Stimulated activated CD4-positive, alpha-beta T cell treated with anti-CD3 and anti-CD28 coated beads, Interleukin-4, amount 100 ng/mL, for 4 hours (primary cell): ENCODE measurements at regions not wholly inside any gene's neighbourhood (a gene's known extent, or its start where the extent isn't known, plus 50 kb on each side); places are given as distances from the start of the nearest gene placed in this dataset.

Experiments
- DNase-seq, 2 experiments: peaks; one replicate each; pipeline ENCODE4 v3.0.0-alpha.2; 2020

DNA sequence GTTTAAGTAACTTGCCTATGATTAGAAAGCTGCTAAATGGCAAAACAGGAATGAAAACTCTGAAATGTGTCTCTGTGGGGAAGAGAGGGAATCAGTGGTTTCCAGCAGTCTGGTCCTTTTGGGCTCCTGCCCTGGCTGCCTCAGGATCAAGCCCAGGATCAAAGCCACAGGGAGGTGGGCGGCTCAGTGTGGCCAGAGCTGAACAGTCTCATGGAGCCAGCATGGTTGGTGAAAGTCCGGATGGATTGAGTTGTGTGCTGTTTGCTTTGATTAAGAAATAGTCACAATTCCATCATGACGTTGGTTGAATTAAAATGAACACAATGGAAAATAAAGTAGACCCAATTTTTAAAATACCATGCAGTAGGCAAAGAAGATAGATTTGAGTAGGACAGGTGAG, 344.2 kb downstream of the LPIN1 start:
- no peak for DNase-seq

DNA sequence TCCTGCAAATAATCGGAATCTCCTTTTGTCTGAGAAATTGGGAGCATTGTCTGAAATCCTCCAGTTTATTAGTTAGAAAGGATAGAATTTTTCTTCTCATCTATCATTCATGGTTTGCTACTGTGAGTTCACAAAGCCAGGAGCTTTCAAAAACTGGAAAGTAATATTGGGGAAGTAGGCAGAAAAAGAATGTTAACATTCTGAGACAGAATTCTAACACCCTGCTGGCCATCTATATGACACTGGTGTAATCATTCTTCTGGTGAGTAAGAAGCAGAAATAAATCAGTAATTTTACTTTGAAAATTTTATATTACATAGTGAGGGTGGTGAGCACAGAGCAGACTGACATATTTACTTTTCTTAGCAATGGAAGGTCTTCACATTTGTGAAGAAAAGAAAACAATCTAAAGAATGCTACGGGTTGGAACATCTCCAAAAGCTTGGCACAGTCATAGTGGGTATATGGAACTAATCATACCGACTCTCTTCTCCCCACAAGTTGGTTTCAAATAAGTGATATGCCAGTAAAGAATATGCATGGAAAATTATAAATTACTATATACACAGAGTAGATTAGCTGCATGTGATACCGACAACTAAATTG, 344.9 kb downstream of the LPIN1 start:
- DNase-seq, result no peak

DNA sequence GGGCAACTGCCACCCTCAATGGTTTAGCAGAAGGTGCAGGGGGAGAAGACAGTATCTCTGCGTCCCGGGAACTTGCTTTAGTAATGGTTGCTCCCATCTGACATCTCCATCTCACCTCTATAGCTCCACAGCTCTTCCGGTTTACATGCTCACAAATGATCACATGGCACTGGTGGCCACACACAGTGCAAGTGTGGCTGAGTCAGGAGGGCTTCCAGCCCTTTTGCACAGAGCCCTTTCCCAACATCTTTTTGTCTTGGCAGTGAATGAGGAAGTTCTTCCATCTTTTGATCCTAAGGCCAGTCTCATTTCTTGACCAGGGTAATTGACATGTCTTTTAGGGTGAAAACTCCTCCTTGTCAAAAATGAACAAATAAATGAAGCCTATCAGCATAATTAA, 347.7 kb downstream of the LPIN1 start:
- no peak for DNase-seq

- DNase-seq, result no peak
These were observed 349.8 kb downstream of the LPIN1 start for GRCh38 chr2:12096051-12096787.

- no peak for DNase-seq
These were observed 350.5 kb downstream of the LPIN1 start for GRCh38 chr2:12096788-12097449.

DNA sequence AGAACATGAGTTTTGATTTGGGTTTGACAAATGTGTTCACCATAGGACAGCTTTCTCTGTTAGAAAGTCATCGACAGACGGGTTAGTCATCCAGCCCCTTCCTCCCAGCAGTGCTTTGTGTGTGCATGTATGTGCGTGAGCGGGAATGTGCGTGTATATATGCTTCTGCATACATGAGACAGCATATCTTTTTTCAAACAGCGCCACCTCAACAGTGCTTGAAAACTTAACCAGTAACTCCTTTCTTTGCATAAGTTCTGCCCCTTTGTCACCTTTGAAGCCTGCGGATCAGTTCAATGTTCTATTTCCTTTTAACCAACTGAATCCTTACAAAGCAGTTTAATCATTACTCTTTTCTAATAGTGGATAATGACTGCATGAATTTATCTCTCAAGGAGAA, 351.4 kb downstream of the LPIN1 start:
- no peak for DNase-seq

- DNase-seq, result no peak
These were observed 352.9 kb downstream of the LPIN1 start for GRCh38 chr2:12099374-12099773.

GRCh38 chr2:12102679-12103078, 356.2 kb downstream of the LPIN1 start:
- DNase-seq, result no peak

DNA sequence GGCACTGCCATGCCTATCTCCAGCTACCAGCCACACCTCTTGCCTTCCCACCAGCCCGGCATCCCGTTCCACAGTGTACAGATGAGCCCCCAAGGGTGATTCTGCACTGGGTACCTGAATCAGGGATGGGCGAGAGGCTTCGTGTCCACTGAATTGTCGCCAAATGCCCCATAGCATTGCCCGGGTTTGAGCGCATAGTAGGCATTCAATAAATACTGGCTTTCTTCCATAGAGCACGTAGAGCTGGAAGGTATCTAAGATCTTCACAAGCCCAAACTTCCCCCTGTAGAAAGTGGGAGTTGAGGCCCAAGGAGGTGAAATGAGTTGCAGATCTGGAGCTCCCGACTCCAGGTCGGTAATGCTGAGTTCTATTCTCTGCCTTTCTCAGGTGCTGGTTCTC, 358.7 kb downstream of the LPIN1 start:
- no peak for DNase-seq

DNA sequence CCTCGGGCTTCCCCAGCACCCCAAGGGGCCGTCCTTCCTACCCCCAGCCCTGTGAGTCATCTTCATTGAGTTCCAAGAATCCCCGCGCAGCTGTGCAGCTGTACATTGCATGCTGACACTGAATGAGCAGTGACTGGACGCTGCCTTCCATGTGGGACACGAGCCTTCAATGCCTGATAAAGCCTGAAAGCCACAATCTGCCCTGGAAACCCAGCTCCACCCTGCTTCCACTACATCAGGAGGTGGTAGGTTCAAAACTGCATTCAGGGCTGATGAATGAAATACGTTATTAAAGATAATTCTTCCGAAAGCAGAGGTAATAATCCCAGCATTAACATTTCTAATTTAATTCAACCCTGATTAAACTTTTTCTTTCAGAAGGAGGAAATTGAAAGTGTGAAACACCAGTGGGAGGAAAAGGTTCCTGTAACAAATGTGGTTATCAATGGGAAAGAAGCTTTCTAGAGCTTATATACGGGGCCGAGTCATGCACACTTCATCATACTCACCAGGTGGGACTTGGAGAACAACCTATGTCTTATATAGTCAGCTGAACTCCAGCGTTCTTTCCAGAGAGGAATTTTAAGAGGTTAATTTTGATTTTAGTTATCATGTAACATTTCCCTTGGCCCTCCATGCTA, 360.1 kb downstream of the LPIN1 start:
- DNase-seq, result peak; percentile 20 to 23

DNA sequence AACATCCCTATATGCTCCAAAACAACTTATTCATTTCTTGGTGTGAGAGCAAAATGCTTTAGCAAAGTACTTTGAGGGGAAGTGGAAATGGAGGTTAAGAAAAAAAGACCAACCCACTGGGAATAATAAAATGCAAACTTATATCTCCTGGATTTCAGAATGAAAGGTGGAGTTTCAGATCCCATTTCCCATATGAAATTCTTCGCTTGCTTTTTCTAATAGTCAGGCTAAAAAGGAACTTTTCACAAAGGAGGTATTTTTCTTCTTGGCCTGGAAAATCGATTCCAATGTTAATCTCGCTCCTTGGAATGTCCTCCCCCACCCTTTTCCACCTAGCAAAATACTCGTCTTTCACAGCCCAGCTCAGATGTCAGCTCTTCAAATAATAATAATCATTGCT, 360.9 kb downstream of the LPIN1 start:
- DNase-seq, result no peak

GRCh38 chr2:12107939-12108338, 361.5 kb downstream of the LPIN1 start:
- no peak for DNase-seq

DNA sequence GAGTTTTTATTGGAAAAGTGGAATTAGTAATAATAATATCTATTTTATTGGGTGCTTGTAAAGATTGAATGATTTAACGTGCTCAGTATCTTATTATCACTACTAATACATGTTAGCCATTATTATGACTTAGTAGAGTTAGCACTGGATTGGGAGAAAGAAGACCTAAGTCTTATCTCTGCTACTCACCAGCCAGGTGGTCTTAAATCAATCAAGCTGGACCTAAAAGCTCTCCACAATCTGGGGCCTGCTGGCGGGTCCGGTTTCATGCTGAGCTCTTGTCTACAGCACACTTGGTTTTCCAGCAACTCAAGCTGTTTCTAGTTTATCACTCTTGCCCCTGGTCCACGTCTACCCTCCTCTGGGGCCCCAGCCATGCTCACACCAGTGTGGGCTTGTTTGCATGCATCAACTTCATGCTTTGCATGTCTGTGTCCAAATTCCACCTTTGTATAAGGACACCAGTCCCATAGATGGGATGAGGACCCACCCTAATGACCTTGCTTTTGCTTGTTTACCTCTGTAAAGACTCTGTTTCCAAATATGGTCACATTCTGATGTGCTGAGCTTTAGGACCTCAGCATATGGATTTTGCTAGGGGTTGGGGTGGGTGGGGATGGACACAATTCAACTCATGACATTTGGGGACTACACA, 363.1 kb downstream of the LPIN1 start:
- DNase-seq, result no peak

- DNase-seq, result no peak
These were observed 363.6 kb downstream of the LPIN1 start for GRCh38 chr2:12110074-12110473.

DNA sequence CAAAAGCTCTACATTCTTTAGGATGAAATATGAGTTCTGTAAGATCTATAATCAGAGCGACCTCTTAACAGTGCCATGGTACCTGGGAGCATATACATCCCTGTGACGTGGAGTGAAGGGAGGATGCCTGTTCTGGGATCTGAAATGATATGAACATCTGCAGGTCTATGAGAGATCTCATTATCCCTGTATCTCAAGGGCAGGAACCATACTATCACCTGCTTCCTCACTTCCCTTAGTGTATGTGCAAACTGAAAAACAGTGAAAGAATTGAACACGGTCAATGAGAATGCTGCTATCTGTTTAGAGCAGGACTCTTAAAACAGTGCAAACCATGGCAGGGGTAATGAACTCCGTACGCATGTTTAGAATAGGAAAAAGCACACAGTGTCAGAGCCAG, 364.0 kb downstream of the LPIN1 start:
- DNase-seq, result no peak

GRCh38 chr2:12113412-12113811, 367.0 kb downstream of the LPIN1 start:
- no peak for DNase-seq

GRCh38 chr2:12114816-12115215, 368.4 kb downstream of the LPIN1 start:
- no peak for DNase-seq

DNA sequence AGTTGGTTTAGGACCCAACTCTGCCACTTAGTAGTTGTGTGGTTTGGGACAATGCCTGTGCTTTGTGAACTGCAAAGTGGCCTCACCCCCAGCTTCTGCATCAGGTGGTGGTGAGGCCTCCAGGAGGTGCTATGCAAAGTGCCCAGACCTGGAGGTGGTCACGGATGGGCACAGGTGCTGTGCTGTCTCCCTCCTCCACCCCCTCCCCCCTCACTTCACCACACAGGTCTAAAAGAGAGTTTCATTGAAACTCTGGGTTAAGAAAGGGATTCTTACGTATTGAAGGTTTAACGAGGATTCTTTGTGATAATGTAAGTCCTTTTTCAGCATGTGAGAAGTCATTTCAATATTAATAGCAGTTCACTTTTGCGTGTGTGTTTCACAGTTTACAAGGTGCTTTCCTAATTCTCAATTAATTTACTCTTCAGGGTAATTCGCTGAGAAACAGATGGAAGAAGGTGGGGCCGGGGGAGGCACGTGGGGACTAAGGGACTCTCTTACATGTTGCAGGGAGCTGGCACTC, 369.9 kb downstream of the LPIN1 start:
- no peak for DNase-seq

DNA sequence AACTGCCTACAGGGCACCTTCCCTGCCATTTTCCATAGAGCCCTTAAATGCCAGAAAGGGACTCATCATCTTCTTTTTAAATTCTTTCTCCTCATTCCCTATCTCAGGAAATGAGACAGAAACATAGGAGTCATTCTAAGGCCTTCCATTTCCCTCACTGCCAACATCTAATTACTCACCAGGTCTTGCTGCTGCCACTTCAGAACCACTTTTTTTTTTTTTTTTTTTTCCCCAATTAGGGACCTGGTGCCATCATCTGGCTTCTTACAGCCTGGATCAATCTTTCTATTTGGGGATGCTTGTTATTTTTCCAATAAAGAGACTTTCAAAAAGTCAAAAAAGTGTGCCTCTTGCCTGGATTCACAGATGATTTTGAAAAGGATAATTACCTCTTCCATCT, 373.4 kb downstream of the LPIN1 start:
- no peak for DNase-seq

DNA sequence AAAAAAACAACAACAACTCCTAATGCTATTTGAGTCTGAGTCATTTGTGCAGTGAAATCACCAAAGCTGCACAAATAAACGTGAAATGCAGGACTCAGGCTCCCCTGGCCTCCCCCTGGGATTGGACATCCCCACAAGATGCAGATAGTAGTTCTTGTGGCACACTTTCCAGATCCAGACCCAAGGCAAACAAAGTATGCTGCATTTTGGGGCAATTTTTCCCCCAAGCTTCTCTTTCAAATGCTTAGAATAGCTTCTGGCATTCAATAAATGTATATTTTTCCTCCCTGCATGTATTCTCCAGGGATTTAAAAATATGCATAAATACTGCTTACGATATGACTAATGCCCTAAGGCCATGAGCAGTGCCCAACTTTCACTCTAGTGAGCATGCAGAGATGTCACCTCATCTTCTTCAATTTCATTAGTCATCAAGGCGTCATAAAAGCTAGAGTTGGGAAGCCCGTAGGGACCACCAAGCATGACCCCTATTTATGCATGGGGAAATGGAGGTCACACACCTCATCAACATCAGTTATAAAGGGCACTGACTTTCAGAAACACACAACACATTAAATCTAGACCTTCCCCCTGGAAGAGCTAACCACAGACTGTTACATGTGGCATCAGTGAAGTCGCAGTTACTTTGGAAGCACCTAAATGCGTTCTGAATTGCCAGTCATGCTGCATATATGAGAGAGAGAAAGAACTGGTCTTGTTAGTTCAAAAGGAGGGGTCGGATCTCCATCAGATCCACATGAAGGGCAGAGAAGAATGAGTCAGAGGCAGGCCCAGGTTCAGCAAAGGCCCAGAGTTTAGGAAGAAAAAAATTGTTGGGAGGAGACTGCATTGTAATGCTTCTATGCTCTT, 374.1 kb downstream of the LPIN1 start:
- no peak for DNase-seq

DNA sequence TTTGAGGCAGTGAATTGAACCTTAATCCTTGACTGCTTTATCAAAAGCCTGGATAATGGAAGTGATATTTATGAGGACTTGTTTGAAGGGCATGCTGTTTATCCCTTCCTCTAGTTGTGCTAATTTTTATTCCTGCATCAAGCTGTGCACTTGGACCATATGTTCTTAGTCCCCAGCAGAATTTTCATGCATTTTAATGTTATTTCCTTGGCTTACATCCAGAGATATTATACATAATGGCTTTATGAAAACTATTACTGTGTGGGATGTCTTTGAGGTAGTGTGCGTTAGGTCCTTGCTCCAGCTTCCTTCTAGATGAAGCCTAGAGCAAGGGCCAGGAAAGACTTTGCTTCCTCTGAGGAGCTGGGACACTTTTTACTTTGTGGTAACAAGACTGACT, 378.4 kb downstream of the LPIN1 start:
- no peak for DNase-seq

- no peak for DNase-seq
These were observed 379.9 kb downstream of the LPIN1 start for GRCh38 chr2:12126318-12126717.
